HG03342 (cell line): ENCODE measurements at regions not wholly inside any gene's neighbourhood (a gene's known extent, or its start where the extent isn't known, plus 50 kb on each side); places are given as distances from the start of the nearest gene placed in this dataset.
"Not testable (repeated sequence)": the region's sequence is repeated elsewhere in the genome, so short reads cannot be mapped to it uniquely, and the experiment has no call there.

Experiments
- ATAC-seq: cut with Tn5 transposase; IDR thresholded peaks from one replicate; pipeline ENCODE4 v1.9.1; 2021; ENCODE audit warnings: mild to moderate bottlenecking, moderate library complexity; ENCODE audit not compliant: unreplicated experiment

DNA sequence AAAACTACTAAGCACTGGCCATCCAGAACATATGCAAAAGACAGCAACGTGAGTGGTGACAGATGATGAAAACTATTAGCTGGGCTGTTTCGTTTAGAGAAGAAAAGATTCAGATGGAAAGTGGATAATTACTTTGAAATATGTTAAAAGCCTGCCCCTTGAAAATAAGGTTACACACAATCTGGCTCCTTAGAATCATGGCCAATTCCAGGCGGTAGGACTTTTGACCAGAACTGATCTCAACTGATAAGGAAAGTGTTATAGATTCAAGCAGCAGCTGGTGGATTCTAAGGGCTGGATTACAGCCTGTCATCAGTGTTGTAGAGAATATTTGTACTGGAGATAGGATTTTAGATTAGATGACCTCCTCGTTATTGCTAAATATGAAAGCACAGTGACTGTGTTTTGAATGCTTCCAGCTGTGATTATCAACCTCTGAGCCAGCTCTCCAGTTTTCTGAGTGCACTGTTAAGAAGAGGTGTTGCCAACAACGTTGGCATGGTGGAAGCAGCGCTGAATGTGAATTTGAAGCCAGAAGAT lies 75.1 kb downstream of the KBTBD2 start:
- ATAC-seq = not testable (repeated sequence)

DNA sequence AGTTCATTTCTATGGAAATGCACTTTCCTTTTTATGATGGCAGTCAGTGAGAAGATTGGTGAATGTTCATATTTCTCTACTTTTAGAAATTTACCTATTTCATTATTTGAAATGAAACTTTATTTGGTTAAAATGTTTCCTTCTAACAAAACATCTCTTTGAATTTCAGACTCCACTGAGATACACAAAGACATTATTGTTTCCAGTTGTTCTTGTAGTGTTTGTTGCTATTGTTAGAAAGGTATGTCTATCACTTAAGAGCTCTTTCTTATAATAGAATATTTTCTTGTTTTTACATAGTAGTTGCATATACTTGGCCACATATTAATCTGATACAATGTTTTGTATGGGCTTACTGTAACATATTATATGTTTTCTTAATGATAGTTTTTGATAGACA lies 76.8 kb downstream of the KBTBD2 start:
- ATAC-seq = not testable (repeated sequence)

DNA sequence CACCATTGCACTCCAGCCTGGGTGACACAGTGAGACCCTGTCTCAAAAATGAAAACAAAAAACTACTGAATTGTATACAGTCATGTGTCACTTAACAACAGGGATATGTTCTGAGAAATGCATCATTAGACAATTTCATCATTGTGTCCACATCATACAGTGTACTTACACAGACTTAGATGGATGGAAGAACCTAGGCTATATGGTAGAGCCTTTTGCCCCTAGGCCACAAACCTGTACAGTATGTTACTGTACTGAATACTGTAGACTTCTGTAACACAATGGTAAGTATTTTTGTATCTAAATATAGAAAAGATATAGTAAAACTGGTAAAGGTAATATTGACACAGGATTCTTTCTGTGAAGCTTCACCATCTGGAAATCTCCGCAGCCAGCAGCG lies 81.7 kb downstream of the KBTBD2 start:
- ATAC-seq = no peak

DNA sequence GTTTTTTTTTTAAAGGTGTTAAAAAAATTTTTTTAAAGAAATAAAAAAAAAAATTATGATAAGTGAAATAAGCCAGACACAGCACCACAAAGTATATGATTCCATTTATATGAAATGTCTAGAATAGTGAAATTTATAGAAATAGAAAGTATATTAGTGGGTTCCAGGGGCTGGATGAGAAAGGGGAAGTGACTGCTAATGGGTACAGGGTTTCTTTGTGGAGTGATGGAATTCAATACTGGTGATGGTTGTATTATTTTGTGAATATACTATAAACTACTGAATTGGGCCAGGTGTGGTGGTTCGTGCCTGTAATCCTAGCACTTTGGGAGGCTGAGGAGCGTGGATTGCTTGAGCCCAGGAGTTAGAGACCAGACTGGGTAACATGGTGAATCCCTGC lies 82.2 kb downstream of the KBTBD2 start:
- ATAC-seq = no peak

DNA sequence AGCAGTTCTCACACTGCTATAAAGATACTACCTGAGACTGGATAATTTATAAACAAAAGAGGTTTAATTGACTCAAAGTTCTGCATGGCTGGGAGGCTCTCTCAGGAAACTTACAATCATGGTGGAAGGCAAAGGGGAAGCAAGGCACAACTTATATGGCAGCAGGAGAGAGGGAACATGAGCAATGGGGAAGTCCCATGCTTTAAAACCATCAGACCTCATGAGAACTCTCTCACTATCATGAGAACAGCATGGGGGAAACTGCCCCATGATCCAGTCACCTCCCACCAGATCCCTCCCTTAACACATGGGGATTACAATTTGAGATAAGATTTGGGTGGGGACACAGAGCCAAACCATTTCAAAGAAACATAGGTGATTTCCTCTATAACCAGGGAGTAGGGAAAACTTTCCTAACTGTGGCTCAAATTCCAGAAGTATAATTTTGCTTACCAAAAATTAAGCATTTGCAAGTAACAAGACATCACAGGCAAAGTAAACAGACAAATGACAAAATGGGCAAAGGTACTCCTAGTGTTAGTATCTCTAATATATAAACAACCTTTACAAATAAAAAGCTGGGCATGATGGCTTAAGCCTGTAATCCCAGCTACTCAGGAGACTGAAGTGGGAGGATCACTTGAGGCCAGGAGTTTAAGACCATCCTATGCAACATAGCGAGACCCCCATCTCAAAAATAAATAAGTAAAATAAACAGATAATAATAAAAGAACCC lies 88.0 kb downstream of the KBTBD2 start:
- ATAC-seq = no peak

DNA sequence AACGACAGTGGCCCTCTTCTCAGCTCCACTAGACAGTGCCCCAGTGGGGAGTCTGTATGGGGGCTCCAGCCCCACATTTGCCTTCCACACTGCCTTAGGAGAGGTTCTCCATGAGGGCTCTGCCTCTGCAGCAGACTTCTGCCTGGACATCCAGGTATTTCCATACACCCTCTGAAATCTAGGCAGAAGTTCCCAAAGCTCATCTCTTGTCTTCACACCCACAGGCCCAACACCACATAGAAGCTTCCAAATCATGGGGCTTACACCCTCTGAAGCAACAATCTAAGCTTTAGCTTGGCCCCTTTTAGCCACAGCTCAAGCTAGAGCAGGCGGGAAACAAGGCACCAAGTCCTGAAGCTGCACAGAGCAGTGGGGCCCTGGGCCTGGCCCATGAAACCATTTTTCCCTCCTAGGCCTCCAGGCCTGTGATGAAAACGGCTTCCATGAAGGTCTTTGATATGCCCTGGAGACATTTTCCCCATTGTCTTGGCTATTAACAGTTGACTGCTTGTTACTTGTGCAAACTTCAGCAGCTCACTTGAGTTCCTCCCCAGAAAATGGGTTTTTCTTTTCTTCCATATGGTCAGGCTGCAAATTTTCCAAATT lies 89.2 kb downstream of the KBTBD2 start:
- no peak for ATAC-seq

DNA sequence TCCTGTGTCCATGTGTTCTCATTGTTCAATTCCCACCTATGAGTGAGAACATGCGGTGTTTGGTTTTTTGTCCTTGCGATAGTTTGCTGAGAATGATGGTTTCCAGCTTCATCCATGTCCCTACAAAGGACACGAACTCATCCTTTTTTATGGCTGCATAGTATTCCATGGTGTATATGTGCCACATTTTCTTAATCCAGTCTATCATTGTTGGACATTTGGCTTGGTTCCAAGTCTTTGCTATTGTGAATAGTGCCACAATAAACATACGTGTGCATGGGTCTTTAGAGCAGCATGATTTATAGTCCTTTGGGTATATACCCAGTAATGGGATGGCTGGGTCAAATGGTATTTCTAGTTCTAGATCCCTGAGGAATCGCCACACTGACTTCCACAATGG lies 98.5 kb downstream of the KBTBD2 start:
- ATAC-seq = not testable (repeated sequence)

DNA sequence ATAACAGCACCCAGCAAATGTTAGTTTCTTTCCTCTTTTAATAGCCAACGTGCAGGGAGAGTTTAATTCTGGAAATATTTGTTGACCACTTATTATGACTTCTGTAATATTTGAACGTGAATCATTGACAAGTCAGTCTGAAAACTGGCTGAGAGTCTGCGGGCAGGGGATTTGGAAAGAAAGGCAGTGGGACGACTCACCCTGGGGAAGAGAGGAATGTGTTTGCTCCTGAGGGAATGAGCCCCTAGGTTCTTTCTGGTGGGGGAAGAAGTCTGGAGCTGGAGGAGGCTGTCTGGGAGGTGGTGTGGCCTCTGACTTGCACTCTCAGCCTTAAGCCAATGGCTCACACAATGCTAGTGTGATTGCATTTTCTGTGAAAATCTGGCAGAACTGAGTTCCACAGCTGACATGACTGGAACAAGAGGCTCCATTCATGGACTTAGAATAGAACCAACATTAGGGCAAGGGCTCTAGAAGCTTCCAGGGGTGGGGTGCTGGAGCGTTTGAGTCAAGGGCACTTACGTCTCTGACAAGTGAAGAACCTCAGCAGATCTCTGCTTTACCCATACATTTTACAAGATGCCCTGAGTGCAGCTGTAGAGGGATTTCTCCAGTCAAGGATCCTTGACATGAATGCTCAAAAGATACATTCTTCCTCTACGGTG lies 100.7 kb downstream of the KBTBD2 start:
- ATAC-seq = not testable (repeated sequence)

DNA sequence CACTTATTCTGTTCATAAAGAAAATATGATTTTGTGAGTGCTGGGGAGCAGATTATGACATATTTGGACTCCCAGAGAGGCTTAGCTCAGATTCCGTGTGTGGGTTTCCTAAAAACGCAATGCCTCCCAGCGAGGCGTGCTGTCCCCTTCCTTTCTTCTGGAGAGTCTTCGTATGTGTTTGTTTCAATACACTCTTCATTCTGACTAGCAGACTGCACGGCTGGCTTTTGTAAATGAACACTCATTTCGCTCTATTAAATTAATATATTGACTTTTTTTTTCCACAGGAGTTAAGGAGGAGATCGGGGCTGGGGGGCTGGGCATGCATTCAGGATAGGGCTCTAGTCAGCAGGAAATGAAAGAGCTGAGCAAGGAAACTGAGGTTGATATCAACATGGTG lies 102.3 kb downstream of the KBTBD2 start:
- not testable (repeated sequence) for ATAC-seq

DNA sequence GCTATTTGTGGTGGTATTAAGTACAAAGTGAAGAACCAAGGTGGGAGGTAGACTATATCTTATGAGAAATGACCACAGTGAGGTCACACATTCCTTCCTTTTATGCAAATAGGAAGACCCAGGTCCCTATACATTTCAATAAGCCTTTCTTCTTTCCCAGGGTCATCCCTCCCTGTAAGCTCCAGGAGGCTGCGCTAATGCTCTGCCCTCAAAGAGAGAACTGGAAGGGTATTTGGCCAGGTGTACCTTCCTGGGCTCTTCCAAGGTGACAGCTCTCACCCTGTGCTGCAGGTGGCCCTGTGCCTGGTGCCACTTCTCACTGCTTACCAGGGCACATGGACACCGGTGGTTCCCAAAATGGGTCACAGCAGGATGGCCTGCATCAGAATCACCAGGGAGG lies 103.4 kb downstream of the KBTBD2 start:
- ATAC-seq = not testable (repeated sequence)

DNA sequence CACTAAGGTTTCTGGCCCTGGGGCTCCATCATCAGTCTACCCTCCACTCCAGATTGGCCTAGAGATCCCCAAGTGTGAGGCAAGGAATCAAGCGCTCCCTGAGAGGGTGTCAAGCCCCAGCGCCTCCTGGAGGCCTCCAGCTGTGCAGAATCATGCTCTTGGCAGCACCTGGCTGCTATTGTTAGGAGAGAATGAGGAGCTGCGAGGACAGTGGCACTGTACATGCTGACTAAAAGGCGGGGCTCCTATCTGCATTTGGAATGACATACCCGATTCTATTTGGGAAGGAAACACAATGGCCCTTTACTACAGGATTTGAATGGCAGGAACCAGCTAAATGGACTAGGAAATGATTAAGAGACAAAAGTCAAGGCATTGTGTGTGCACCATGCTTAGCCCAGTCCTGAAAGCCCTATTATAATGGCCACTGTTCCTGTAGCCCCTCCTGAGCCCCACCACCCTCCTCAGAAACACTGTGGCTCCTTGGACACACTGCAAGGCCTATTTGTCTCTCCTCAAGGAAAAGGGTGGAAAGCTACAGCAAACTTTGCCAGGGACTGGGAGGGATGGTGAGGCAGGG lies 106.1 kb downstream of the KBTBD2 start:
- ATAC-seq = not testable (repeated sequence)

DNA sequence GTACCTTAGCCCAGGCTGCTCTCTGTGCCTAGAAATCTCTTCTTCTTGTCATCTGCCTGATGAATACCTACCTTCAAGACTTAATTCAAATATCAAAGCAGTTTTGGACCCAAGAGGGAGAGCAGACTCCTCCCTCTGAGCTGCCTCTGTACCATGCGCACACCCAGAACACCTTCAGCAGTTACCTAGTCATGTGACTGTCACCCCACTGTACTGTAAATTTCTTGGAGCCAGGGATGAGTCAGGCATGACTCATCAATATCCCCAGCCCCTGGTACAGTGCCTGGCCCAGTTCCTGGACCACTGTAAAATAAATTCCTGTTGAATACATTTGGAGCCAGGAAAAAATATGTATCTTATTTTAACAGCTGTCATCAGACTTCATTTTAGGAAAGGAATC lies 111.7 kb downstream of the KBTBD2 start:
- ATAC-seq = not testable (repeated sequence)

DNA sequence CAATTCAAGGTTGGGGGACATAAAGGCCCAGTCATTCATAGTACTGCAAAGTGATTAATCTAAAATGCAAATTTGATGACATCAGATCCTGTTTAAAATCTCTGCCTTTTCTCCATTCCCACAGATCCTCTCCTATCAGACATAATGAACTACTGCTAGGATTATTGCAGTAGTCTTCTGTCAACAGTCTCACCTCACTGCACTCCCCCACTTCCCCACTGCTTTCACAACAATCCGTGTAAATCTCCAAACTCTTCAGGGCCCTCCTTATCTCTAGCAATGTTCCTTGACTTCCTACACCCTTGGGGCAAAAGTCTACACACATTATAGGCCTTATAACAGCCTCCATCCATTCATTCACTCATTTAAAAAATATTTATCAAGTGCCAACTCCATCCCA lies 112.4 kb downstream of the KBTBD2 start:
- ATAC-seq = no peak

DNA sequence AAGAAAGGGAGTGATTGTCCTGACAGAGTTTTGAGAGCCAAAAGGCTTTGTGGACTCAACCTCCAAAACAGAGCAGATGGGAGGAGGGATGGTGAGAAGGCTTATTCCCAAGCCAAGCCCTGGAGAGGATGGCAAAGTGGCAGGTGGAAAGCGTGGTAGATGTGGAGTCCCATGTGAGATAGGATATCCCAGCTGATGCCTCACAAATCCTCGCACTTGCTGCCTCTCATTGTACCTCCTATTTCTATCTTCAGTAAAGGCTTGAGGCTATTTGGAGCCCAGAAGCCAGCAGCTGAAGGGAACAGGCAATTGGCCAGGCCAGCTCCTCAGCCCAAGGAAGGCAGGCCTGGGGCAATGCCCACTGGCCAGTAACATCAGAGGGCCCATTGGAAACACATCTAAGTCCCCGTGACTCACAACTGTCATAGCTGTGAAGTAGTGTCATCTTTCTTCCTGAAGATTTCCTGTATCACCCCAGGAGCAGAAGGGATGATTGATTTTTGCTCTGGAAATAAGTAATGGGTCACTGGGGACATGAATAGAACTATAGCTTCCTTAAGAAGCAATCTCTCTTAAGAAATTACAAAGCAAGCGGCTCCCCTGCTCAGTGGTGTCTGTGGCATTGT lies 114.4 kb downstream of the KBTBD2 start:
- not testable (repeated sequence) for ATAC-seq

DNA sequence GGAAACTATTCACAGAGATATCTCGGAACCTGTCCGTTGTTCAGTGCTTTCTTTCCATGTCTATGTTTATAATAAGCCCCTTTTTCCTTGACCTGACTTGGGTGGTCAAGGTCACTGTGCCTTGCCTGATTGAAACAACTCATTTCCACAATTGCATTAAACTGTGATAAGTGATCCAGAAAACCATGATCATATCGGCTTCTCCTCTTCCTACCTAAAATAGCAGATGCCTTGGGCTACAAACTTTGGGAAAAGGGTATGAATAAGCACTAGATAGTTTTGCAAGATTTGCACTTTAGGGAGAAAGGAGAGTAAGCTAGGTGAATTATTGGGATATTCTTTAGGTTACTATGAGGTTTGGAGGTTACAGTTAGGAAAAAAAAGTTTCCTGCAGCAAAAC lies 115.2 kb downstream of the KBTBD2 start:
- ATAC-seq = not testable (repeated sequence)

DNA sequence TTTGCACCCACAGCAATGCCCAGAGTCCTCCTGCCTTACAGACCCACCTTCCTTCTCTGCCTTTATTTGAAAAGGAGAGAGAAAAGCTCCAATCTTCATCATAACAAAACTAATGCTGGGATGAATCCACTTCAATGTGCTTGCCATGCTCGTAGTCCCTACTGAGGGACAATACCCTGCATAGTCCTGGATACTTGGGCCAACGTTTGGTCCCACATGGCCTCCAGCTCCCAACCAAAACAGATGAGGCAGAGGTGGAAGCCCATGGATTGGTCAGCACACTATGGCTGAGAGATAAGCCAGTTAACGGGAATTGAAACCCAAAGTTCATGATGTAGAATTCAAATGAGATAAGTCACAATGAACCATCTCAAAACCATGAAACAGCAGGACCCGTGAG lies 115.8 kb downstream of the KBTBD2 start:
- ATAC-seq = not testable (repeated sequence)

DNA sequence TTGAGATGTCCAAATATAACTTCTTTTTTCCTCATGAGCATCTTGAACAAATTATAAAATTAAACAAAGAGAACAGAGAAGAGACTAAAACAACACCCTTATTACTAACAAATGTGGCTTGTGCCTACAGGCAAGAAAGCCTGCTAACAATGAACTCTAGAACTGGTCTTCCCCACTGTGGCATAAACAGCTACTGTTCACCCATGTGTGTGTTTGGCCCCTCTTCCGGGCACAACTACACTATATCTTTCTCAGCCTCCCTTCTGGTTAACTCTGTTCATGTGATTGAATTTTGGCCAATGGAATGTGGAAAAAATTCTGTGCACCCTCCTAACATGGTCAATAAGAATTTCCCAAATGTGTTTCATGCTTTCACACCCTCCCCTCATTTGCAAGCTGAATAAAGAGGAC lies 117.0 kb downstream of the KBTBD2 start:
- ATAC-seq = no peak

DNA sequence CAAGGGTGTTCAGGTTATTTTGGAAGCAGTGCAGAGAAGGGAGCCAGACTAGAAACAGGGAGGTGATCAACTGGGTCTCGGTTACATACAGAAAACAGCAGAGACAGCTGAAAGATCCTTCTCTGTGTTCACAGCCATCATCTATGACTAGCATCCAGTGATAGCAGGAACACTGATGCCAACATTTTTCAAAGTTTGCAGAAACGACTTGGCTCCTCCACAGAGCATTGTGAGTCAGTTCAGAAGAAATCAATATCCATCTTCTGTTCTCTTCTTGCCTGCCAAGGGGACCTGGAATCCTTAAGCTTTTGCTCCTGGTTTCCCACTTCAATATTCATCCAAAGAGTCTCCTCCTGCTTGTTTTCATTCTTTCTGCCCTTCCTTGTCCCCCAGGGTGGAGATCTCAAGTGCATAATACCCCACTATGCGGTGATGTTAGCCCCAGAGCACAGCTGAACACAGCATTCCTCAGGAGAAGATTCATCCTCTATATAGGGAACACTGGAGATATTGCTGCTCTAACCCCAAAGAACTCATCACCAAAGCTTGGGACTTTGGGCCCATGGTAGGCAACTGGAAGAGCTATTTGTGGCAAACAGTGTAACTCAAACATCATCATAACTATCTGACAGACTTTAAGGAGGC lies 122.6 kb downstream of the KBTBD2 start:
- not testable (repeated sequence) for ATAC-seq

DNA sequence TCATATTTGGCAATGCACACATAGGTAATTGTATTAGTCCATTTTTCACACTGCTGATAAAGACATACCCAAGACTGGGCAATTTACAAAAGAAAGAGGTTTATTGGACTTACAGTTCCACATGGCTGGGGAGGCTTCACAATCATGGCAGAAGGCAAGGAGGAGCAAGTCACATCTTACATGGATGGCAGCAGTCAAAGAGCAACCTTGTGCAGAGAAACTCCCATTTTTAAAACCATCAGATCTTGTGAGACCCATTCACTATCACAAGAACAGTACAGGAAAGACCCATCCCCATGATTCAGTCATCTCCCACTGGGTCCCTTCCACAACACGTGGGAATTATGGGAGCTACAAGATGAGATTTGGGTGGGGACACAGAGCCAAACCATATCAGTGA lies 123.2 kb downstream of the KBTBD2 start:
- ATAC-seq = not testable (repeated sequence)

DNA sequence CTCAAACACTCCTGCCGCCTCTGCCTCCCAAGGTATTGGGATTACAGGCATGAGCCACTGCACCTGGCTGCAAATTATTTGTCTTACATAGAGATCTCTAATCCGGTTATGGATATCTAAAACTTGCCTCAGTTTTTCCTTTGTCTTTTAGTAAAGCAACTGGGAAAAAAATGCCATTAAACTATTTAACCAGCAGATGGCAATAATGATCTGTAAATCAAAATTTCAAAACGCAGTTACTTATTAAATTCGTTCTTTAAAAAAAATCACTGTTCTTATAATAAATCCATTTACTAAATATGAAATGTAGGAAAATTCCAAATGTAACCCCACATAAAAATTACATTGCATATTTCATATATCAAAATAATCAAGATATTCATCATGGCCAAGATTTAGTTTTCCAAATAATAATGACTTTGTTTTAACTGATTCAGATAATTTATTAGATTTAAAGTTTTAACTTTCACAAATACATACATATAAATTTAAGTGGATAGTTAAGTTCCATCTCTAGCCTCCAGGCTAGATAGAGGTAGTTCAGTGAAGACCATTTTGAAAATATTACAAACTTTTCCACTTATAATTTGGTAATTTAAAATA lies 125.8 kb downstream of the KBTBD2 start:
- not testable (repeated sequence) for ATAC-seq
